ENCODE measurements at regions not wholly inside any gene's neighbourhood (a gene's known extent, or its start where the extent isn't known, plus 50 kb on each side); places are given as distances from the start of the nearest gene placed in this dataset.
"Not testable (repeated sequence)": the region's sequence is repeated elsewhere in the genome, so short reads cannot be mapped to it uniquely, and the experiment has no call there.

GRCh38 chr22:34592123-34592740 is 473.7 kb upstream of the ISX start:
- DNase-seq (ENCODE audit: low read depth), result no peak

- DNase-seq (ENCODE audit: low read depth), result no peak
Measured at GRCh38 chr22:34599567-34599966, 466.4 kb upstream of the ISX start.

- no peak for DNase-seq (ENCODE audit: low read depth)
Measured at GRCh38 chr22:34604312-34604711, 461.6 kb upstream of the ISX start.

GRCh38 chr22:34608106-34608505 is 457.9 kb upstream of the ISX start:
- DNase-seq (ENCODE audit: low read depth), result no peak

- DNase-seq (ENCODE audit: low read depth), result no peak
Measured at GRCh38 chr22:34608540-34609115, 457.3 kb upstream of the ISX start.

GRCh38 chr22:34609646-34610045 is 456.3 kb upstream of the ISX start:
- DNase-seq (ENCODE audit: low read depth), result no peak

GRCh38 chr22:34620161-34620560 is 445.8 kb upstream of the ISX start:
- no peak for DNase-seq (ENCODE audit: low read depth)

GRCh38 chr22:34620832-34621231 is 445.1 kb upstream of the ISX start:
- DNase-seq (ENCODE audit: low read depth), result no peak

- DNase-seq (ENCODE audit: low read depth), result no peak
Measured at GRCh38 chr22:34622602-34623001, 443.4 kb upstream of the ISX start.

GRCh38 chr22:34623580-34623979 is 442.4 kb upstream of the ISX start:
- DNase-seq (ENCODE audit: low read depth), result no peak

GRCh38 chr22:34625892-34626291 is 440.1 kb upstream of the ISX start:
- DNase-seq (ENCODE audit: low read depth), result not testable (repeated sequence)

- no peak for DNase-seq (ENCODE audit: low read depth)
Measured at GRCh38 chr22:34638128-34638527, 427.8 kb upstream of the ISX start.

- DNase-seq (ENCODE audit: low read depth), result peak; percentile 23
Measured at GRCh38 chr22:34639911-34640310, 426.0 kb upstream of the ISX start.

GRCh38 chr22:34645375-34645774 is 420.6 kb upstream of the ISX start:
- no peak for DNase-seq (ENCODE audit: low read depth)

GRCh38 chr22:34669001-34669400 is 397.0 kb upstream of the ISX start:
- DNase-seq (ENCODE audit: low read depth), result peak; percentile 17

- DNase-seq (ENCODE audit: low read depth), result not testable (repeated sequence)
Measured at GRCh38 chr22:34683031-34683430, 382.9 kb upstream of the ISX start.

GRCh38 chr22:34684278-34684677 is 381.7 kb upstream of the ISX start:
- not testable (repeated sequence) for DNase-seq (ENCODE audit: low read depth)

GRCh38 chr22:34687116-34687515 is 378.8 kb upstream of the ISX start:
- no peak for DNase-seq (ENCODE audit: low read depth)

GRCh38 chr22:34688825-34689224 is 377.1 kb upstream of the ISX start:
- DNase-seq (ENCODE audit: low read depth), result no peak

GRCh38 chr22:34696557-34696956 is 369.4 kb upstream of the ISX start:
- no peak for DNase-seq (ENCODE audit: low read depth)

- DNase-seq (ENCODE audit: low read depth), result no peak
Measured at GRCh38 chr22:34702279-34702678, 363.7 kb upstream of the ISX start.

GRCh38 chr22:34709641-34710040 is 356.3 kb upstream of the ISX start:
- DNase-seq (ENCODE audit: low read depth), result no peak

GRCh38 chr22:34722901-34723300 is 343.1 kb upstream of the ISX start:
- DNase-seq (ENCODE audit: low read depth), result no peak

GRCh38 chr22:34736081-34736480 is 329.9 kb upstream of the ISX start:
- DNase-seq (ENCODE audit: low read depth), result no peak

Measured in Daoy (cell line).